H4 (cell line): ENCODE measurements at regions not wholly inside any gene's neighbourhood (a gene's known extent, or its start where the extent isn't known, plus 50 kb on each side); places are given as distances from the start of the nearest gene placed in this dataset.

Experiments used
- DNase-seq: peaks from one replicate; pipeline ENCODE4 v3.0.0-alpha.2; 2015; ENCODE audit warnings: low spot score

GRCh38 chr14:24693353-24693737 is 59.4 kb upstream of the GZMB start:
- DNase-seq, result no peak

- DNase-seq, result no peak
Observed at GRCh38 chr14:24692382-24693352, 58.7 kb upstream of the GZMB start.

DNA sequence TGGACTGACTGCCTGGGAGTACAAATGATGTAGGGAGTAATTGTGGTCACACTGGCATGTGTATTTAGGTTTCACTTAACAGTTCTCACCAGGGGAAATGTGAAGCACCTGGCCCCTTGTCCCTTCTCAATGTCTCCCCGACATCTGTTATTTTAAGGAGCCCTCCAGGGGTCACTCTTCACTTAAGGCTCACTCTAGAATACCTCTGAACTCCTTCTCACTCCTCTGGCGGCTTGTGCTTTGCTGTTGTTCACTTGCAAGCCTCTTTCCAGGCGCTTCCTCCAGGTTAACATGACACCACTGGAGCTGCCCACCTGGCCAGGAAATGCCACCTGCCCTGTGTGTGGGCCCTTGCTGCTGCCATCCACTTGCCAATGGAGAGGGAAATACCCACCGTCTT is 56.5 kb upstream of the GZMB start:
- no peak for DNase-seq

GRCh38 chr14:24688030-24688658 is 54.2 kb upstream of the GZMB start:
- no peak for DNase-seq
